NK-92 treated with Interleukin-12 subunit alpha and Interleukin-12 subunit beta, amount 100 ng/mL, for 24 hours (cell line): ENCODE measurements at regions not wholly inside any gene's neighbourhood (a gene's known extent, or its start where the extent isn't known, plus 50 kb on each side); places are given as distances from the start of the nearest gene placed in this dataset.

Experiments
- DNase-seq: peaks from one replicate; lab custom pipeline; 2025; lab: John Stamatoyannopoulos, UW

- DNase-seq, result no peak
Measured at GRCh38 chr2:149651229-149651628, 63.7 kb upstream of the MMADHC start.

- no peak for DNase-seq
Measured at GRCh38 chr2:149650006-149650405, 62.4 kb upstream of the MMADHC start.

DNA sequence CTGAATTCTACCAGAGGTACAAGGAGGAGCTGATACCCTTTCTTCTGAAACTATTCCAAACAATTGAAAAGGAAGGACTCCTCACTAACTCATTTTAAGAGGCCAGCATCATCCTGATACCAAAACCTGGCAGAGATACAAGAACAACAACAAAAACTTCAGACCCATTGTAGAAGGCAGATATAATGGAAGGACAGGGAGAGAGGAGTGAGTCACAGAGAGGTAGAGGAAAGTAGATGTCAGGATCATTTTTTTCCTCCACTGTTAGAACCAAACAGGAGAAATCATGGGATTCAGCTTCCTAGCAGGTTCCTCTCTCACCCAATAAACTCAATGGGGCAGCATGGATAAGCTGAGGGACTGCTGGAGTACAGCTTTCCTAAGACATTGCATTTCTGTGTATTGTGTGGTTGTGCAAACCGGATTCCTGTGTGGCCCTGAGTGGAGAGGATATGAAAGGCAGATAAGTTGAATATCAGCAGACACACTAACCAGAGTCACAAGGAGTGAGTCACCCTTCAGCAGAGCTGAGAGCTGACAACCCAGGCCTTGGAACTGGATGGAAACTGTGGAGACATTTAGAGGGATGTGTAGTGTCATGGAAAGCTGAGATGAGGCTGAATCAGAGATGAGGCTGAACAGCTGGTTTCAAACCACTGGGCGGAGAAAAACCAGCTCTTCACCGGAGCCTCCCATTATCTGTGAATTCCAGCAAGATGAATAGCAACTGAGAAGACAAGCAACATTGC is 60.9 kb upstream of the MMADHC start:
- no peak for DNase-seq

DNA sequence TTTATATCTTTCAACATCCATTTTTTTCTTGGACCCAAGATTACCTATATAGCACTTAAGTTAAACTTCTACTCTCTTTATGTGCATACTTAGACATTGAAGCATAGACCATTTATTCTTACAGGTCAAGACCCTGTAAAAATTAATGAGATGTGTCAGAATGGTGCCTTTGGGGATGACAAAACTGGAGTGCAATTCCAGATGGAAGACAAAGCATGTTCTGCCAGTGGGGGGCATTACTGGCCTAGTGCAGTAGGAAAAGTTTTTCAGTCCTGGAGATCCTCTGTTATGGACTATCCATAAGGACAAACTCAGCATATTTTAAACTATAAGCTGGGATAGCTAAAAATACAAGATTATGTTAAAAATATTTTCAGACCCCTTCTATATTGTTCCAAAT is 57.8 kb upstream of the MMADHC start:
- no peak for DNase-seq
